ENCODE measurements at regions not wholly inside any gene's neighbourhood (a gene's known extent, or its start where the extent isn't known, plus 50 kb on each side); places are given as distances from the start of the nearest gene placed in this dataset.

DNA sequence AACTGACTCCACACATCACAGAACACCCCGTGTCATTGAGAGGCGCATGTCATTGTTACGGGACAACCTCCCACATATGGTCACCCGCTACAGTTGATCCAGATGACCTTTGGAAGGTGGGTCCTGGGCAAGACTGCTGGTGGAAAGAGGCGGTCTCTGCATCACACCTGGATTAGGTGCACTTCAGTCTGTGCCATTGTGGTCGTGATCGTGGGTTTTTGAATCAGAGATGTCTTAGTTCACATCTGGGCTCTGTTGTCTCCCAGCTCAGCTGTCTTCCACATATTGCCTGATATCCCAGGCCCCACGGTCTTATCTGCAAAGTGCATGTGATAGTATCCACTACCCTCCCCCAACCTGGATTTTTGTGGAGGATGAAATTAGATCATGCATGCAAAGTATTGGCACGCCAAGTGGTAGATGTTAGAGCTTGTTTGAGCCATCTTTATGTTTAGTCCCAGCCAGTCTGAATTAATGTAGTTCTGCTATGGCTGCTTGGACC, 208.7 kb upstream of the FOXN3 start:
- TF ChIP-seq, protein P1, sequence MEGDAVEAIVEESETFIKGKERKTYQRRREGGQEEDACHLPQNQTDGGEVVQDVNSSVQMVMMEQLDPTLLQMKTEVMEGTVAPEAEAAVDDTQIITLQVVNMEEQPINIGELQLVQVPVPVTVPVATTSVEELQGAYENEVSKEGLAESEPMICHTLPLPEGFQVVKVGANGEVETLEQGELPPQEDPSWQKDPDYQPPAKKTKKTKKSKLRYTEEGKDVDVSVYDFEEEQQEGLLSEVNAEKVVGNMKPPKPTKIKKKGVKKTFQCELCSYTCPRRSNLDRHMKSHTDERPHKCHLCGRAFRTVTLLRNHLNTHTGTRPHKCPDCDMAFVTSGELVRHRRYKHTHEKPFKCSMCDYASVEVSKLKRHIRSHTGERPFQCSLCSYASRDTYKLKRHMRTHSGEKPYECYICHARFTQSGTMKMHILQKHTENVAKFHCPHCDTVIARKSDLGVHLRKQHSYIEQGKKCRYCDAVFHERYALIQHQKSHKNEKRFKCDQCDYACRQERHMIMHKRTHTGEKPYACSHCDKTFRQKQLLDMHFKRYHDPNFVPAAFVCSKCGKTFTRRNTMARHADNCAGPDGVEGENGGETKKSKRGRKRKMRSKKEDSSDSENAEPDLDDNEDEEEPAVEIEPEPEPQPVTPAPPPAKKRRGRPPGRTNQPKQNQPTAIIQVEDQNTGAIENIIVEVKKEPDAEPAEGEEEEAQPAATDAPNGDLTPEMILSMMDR (conservative IDR thresholded peaks at IDR 0.05; ENCODE audit: low read depth, low read length): no peak
- TF ChIP-seq EZH2 (IDR thresholded peaks at IDR 0.05; ENCODE audit: borderline replicate concordance, low read depth, low read length, poor library complexity, severe bottlenecking): no peak
